Loucy (cell line): ENCODE measurements at regions not wholly inside any gene's neighbourhood (a gene's known extent, or its start where the extent isn't known, plus 50 kb on each side); places are given as distances from the start of the nearest gene placed in this dataset.

Experiments
- H2AFZ ChIP-seq: fragments of 200-600 bp; sonication (generic); 2 replicates; pipeline ENCODE4 v1.6.0; 2016; ENCODE audit warnings: antibody characterized with exemption, mild to moderate bottlenecking, low read length, moderate library complexity
- H3F3A ChIP-seq: fragments of 200-600 bp; 2 replicates; pipeline ENCODE4 v1.6.0; 2016; ENCODE audit warnings: antibody characterized with exemption, low read depth, mild to moderate bottlenecking
- H3K27me3 ChIP-seq: fragments of 200-600 bp; sonication (generic); 2 replicates; pipeline ENCODE4 v1.6.1; 2014; ENCODE audit warnings: low read length, mild to moderate bottlenecking; ENCODE audit not compliant: insufficient read depth, poor library complexity, severe bottlenecking
- H3K36me3 ChIP-seq: fragments of 200-600 bp; sonication (generic); 2 replicates; pipeline ENCODE4 v1.6.1; 2016; ENCODE audit warnings: low read length; ENCODE audit not compliant: insufficient read depth
- H3K4me1 ChIP-seq: fragments of 200-600 bp; sonication (generic); 2 replicates; pipeline ENCODE4 v1.5.1; 2014; ENCODE audit warnings: low read length, mild to moderate bottlenecking; ENCODE audit not compliant: insufficient read depth, poor library complexity, severe bottlenecking
- H3K4me2 ChIP-seq: fragments of 200-600 bp; sonication (generic); 2 replicates; pipeline ENCODE4 v1.6.0; 2014; ENCODE audit warnings: antibody characterized with exemption, low read length, low read depth, mild to moderate bottlenecking; ENCODE audit not compliant: poor library complexity, severe bottlenecking
- H3K4me3 ChIP-seq: fragments of 200-600 bp; sonication (generic); 2 replicates; pipeline ENCODE4 v1.5.1; 2014; ENCODE audit warnings: low read length, mild to moderate bottlenecking, mixed read lengths; ENCODE audit not compliant: poor library complexity, severe bottlenecking
- H3K79me2 ChIP-seq: fragments of 200-600 bp; sonication (generic); 2 replicates; pipeline ENCODE4 v1.6.1; 2014; ENCODE audit warnings: low read length; ENCODE audit not compliant: insufficient read depth
- H3K9ac ChIP-seq: fragments of 200-600 bp; sonication (generic); 2 replicates; pipeline ENCODE4 v1.6.0; 2014; ENCODE audit warnings: mild to moderate bottlenecking, low read depth, low read length, moderate library complexity; ENCODE audit not compliant: poor library complexity, severe bottlenecking
- H3K9me2 ChIP-seq: fragments of 200-600 bp; sonication (generic); replicated peaks from 2 replicates; pipeline ENCODE4 v1.6.1; 2016; ENCODE audit warnings: low read depth, low read length, mixed read lengths
- H3K9me3 ChIP-seq: fragments of 200-600 bp; sonication (generic); 2 replicates; pipeline ENCODE4 v1.6.1; 2014; ENCODE audit warnings: mild to moderate bottlenecking, antibody characterized with exemption, low read length, low read depth; ENCODE audit not compliant: insufficient read depth
- H4K20me1 ChIP-seq: fragments of 200-600 bp; sonication (generic); 2 replicates; pipeline ENCODE4 v1.6.0; 2014; ENCODE audit warnings: antibody characterized with exemption, low read length, mild to moderate bottlenecking; ENCODE audit not compliant: insufficient read depth, poor library complexity, severe bottlenecking
- CTCF ChIP-seq: fragments of 200-600 bp; sonication (generic); conservative IDR thresholded peaks from 2 replicates; pipeline ENCODE4 v1.5.1; 2014; ENCODE audit warnings: mild to moderate bottlenecking, antibody characterized with exemption, low read length
- EZH2phosphoT487 ChIP-seq: fragments of 200-600 bp; IDR thresholded peaks from 2 replicates; pipeline ENCODE4 v1.6.1; 2018; ENCODE audit warnings: antibody characterized with exemption, mild to moderate bottlenecking, moderate library complexity, borderline replicate concordance

GRCh38 chr6:105884426-105884825 lies 201.7 kb upstream of the PRDM1 start:
- Histone ChIP-seq H3K4me3 (no peak overlapping the region), H3K9ac (no peak overlapping the region), H4K20me1 (no peaks in the 10 kb centered on the region), H3K79me2 (no peaks in the 10 kb centered on the region), H2AFZ (no peak overlapping the region), H3K9me3 (no peaks in the 10 kb centered on the region), H3K4me1 (peaks cover 17% of the 10 kb centered on the region), H3F3A (no peaks in the 10 kb centered on the region), H3K4me2 (no peak overlapping the region), H3K9me2 (no peaks in the 10 kb centered on the region), H3K27me3 (no peaks in the 10 kb centered on the region), H3K36me3 (no peaks in the 10 kb centered on the region)
- TF ChIP-seq CTCF (no peak), EZH2phosphoT487 (no peak)

- H3K4me1 ChIP-seq = peaks cover 17% of the 10 kb centered on the region
- no peak overlapping the region for H2AFZ ChIP-seq
- no peak for TF ChIP-seq CTCF
- TF ChIP-seq EZH2phosphoT487 = no peak
- no peaks in the 10 kb centered on the region for H3K79me2 ChIP-seq
- no peaks in the 10 kb centered on the region for H3K36me3 ChIP-seq
- no peak overlapping the region for H3K4me3 ChIP-seq
- H3K4me2 ChIP-seq = no peak overlapping the region
- no peaks in the 10 kb centered on the region for H3K27me3 ChIP-seq
- H3K9me2 ChIP-seq = no peaks in the 10 kb centered on the region
- no peaks in the 10 kb centered on the region for H3K9me3 ChIP-seq
- H3K9ac ChIP-seq = no peak overlapping the region
- no peaks in the 10 kb centered on the region for H3F3A ChIP-seq
- H4K20me1 ChIP-seq = no peaks in the 10 kb centered on the region
Observed at GRCh38 chr6:105884011-105884410, 202.1 kb upstream of the PRDM1 start.

DNA sequence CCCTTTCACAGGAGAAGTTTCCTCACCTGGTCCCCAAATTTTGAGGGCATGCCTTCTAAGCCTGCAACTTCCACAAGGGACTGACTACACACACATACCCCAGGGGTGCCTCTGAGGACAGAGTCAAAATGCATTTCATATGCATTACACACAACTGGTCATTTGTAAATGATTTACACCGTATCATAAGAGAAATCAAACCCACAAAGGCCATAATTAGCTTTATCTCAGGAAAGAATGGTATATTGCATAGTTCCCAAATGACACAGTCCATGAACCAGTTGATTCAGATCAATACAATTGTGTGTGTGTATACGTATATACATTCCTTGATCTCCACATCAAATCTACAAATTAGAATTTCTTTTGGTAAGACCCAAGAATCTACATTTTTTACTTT lies 203.3 kb upstream of the PRDM1 start:
- TF ChIP-seq EZH2phosphoT487 (no peak), CTCF (no peak)
- no peak overlapping the region for H3K4me2 ChIP-seq

More for the DNA sequence above, 203.3 kb upstream of the PRDM1 start:
- Histone ChIP-seq H3K4me1 (peaks cover 11% of the 10 kb centered on the region), H3K79me2 (no peaks in the 10 kb centered on the region), H3F3A (no peaks in the 10 kb centered on the region), H3K4me3 (no peak overlapping the region), H2AFZ (no peak overlapping the region), H3K27me3 (no peaks in the 10 kb centered on the region), H3K9me2 (no peaks in the 10 kb centered on the region), H3K9me3 (no peaks in the 10 kb centered on the region), H4K20me1 (no peaks in the 10 kb centered on the region), H3K36me3 (no peaks in the 10 kb centered on the region), H3K9ac (no peak overlapping the region)
